ENCODE measurements at regions not wholly inside any gene's neighbourhood (a gene's known extent, or its start where the extent isn't known, plus 50 kb on each side); places are given as distances from the start of the nearest gene placed in this dataset.

DNA sequence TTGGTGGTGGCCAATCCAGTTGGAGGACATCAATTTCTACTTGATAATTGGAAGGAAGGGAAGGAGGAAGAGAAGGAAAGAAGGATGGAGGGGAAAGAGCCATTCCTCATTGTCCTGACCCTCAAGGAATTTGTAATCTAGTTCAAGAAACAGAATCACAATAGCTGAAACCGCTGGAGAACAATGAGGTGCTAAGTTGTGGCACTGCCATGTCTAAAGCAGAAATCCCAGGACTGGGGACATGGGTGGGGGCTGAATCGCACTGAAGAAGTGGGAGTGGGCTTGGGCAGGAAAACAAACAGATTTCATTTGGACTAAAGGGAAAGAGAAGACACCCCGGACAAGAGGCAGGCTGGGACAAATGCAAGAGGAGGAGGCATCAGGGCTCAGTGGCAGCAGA, 183.6 kb downstream of the UACA start:
- Histone ChIP-seq H2BK15ac (ENCODE audit: low read length) (no peak overlapping the region), H3K18ac (ENCODE audit: extremely low read depth, low read length) (no peak overlapping the region), H3K79me2 (ENCODE audit: control insufficient read depth in 1 of 2, insufficient read depth in 2 of 2, low read length in 2 of 2) (no peaks in the 10 kb centered on the region), H3K36me3 (ENCODE audit: control insufficient read depth in 2 of 4, insufficient read depth in 4 of 4, low read length in 3 of 4) (no peaks in the 10 kb centered on the region), H2BK5ac (ENCODE audit: low read depth, low read length) (no peak overlapping the region), H2BK120ac (replicated peaks; ENCODE audit: low read depth, low read length) (no peak overlapping the region), H3K4me2 (ENCODE audit: insufficient read depth in 1 of 2, low read depth in 2 of 2, low read length in 2 of 2) (no peak overlapping the region), H3K79me1 (ENCODE audit: low read depth, low read length) (no peaks in the 10 kb centered on the region), H3K23me2 (ENCODE audit: low read depth, low read length) (no peaks in the 10 kb centered on the region), H4K20me1 (replicated peaks in 1 of 2; ENCODE audit: control insufficient read depth in 1 of 2, insufficient read depth in 2 of 2, low read length in 2 of 2) (no peaks in the 10 kb centered on the region), H4K91ac (replicated peaks; ENCODE audit: insufficient read length, low read length) (no peak overlapping the region), H3K4me3 (ENCODE audit: extremely low read depth in 1 of 4, insufficient read depth in 2 of 4, low read depth in 3 of 4, low read length in 4 of 4) (no peak overlapping the region), H3K56ac (replicated peaks; ENCODE audit: insufficient read length, low read depth, low read length) (no peak overlapping the region), H2BK20ac (ENCODE audit: low read length) (no peak overlapping the region), H3K4me1 (replicated peaks in 1 of 4; ENCODE audit: control insufficient read depth in 3 of 4, insufficient read depth in 4 of 4, low read length in 3 of 4) (peaks cover 0 to 3% (median under 1%) of the 10 kb centered on the region in 4 experiments; a peak in 1 of 7 replicates), H2AFZ (ENCODE audit: low read length) (no peak overlapping the region; the same call in 1 of the 2 replicates), H3K9ac (replicated peaks in 1 of 4; ENCODE audit: extremely low read depth in 1 of 4, low read depth in 3 of 4, low read length in 3 of 4) (no peak overlapping the region), H3K14ac (ENCODE audit: insufficient read length) (no peak overlapping the region), H3K23ac (ENCODE audit: insufficient read length) (no peak overlapping the region), H2AK5ac (ENCODE audit: low read depth, low read length) (no peak overlapping the region), H3K27ac (ENCODE audit: low read depth, low read length) (no peak overlapping the region), H3K9me3 (ENCODE audit: insufficient read depth in 2 of 2, low read depth in 1 of 2, low read length in 1 of 2) (no peaks in the 10 kb centered on the region), H2BK12ac (ENCODE audit: low read depth, low read length) (no peak overlapping the region), H3K4ac (replicated peaks; ENCODE audit: insufficient read length, low read depth, low read length) (no peak overlapping the region), H3K27me3 (replicated peaks in 1 of 4; ENCODE audit: control insufficient read depth in 3 of 4, extremely low read depth in 1 of 4, insufficient read depth in 3 of 4, low read length in 3 of 4) (peaks cover 0 to 8% (median 5%) of the 10 kb centered on the region in 4 experiments; a peak in 5 of 7 replicates), H4K5ac (ENCODE audit: insufficient read length, low read depth, low read length) (no peak overlapping the region), H4K8ac (ENCODE audit: extremely low read depth, insufficient read depth, low read length) (no peak overlapping the region)
- CTCF ChIA-PET (ENCODE audit: partially characterized antibody), result interaction anchor here (0.6 to 2.8 kb wide), 6 partner anchors 11 to 99 kb away, joined by 3 to 17 read pairs (median 4); no protein-coding TSS in a partner anchor
- no peak for FAIRE-seq
- POLR2A ChIA-PET (ENCODE audit: partially characterized antibody), result no interaction called here
- WGBS, 2 experiments (ENCODE audit: extremely low coverage in 1 of 2, insufficient coverage in 1 of 2, insufficient read length in 1 of 2, insufficient replicate concordance in 2 of 2, low coverage in 1 of 2, low lambda C conversion rate in 2 of 2, missing lambda C conversion rate in 1 of 2), result 74% methylated on average over 3 of the region's 3 CpGs; no CpG with 5 or more reads in 1 of the 2 experiments
- no peak for DNase-seq (ENCODE audit: low read depth in 1 of 2, low spot score in 2 of 2)
- TF ChIP-seq TAF7 (optimal IDR thresholded peaks at IDR 0.05; ENCODE audit: borderline replicate concordance, low read depth, low read length), result no peak

All from H1 (cell line).